Sigmoid colon (tissue), 6 donors: ENCODE measurements at regions not wholly inside any gene's neighbourhood (a gene's known extent, or its start where the extent isn't known, plus 50 kb on each side); places are given as distances from the start of the nearest gene placed in this dataset.
"Not testable (repeated sequence)": the region's sequence is repeated elsewhere in the genome, so short reads cannot be mapped to it uniquely, and the experiment has no call there.

Source experiments
- DNase-seq: peaks from one replicate; pipeline ENCODE4 v3.0.0-alpha.2; 2019
- H3K27ac ChIP-seq, 4 donors: fragments of 200-600 bp; sonication (generic); one replicate each; pipeline ENCODE4 v1.5.1; 2016 to 2019; ENCODE audit warnings: mild to moderate bottlenecking in 1 of 4
- H3K27me3 ChIP-seq, 3 donors: fragments of 200-600 bp; sonication (generic); one replicate each; pipeline ENCODE4 v1.5.1; 2019; ENCODE audit warnings: mild to moderate bottlenecking in 1 of 3
- H3K36me3 ChIP-seq, 4 donors: fragments of 200-600 bp; sonication (generic); one replicate each; pipeline ENCODE4 v1.5.1; 2016 to 2019
- H3K4me1 ChIP-seq, 4 donors: fragments of 200-600 bp; sonication (generic); one replicate each; pipeline ENCODE4 v1.5.1; 2017 to 2019
- H3K4me3 ChIP-seq, 4 donors: fragments of 200-600 bp; sonication (generic); one replicate each; pipeline ENCODE4 v1.5.1; 2017 to 2019; ENCODE audit warnings: mild to moderate bottlenecking in 2 of 4, moderate library complexity in 1 of 4
- H3K9me3 ChIP-seq, 4 donors: fragments of 200-600 bp in 3 of 4; sonication (generic) in 3 of 4; one replicate each; pipeline versions ENCODE4 v1.5.1 to v1.6.1; 2013 to 2019
- CTCF ChIP-seq, 4 experiments: fragments of 450-650 bp in 3 of 4; fragments of 200-600 bp in 1 of 4; IDR thresholded peaks; one replicate each; pipeline ENCODE4 v1.5.1; 2016 to 2019; ENCODE audit warnings: antibody characterized with exemption in 4 of 4, mild to moderate bottlenecking in 3 of 4, moderate library complexity in 2 of 4
- EP300 ChIP-seq, 4 donors: sonication (generic); formaldehyde crosslinking; IDR thresholded peaks; one replicate each; pipeline ENCODE4 v1.6.1; 2017; ENCODE audit warnings: antibody characterized with exemption in 4 of 4
- POLR2A ChIP-seq, 2 donors: fragments of 450-650 bp; IDR thresholded peaks; one replicate each; pipeline ENCODE4 v1.6.1; 2016; ENCODE audit warnings: antibody characterized with exemption in 2 of 2, mild to moderate bottlenecking in 2 of 2, moderate library complexity in 2 of 2
- POLR2AphosphoS5 ChIP-seq, 4 donors: sonication (generic); formaldehyde crosslinking; IDR thresholded peaks; one replicate each; pipeline ENCODE4 v1.6.1; 2017; ENCODE audit warnings: antibody characterized with exemption in 4 of 4
- WGBS, 2 donors: extraction: QIAGEN DNeasy Blood & Tissue Kit; methylation state at CpG; one replicate each; pipeline ENCODE4 v1.1.7; 2013; 5-methylcytosine and 5-hydroxymethylcytosine counted together
- intact Hi-C: fragments of 100-400 bp; cut with DNase I; formaldehyde crosslinking; loops from one replicate; pipeline ENCODE4 v1.15.1; 2023
- donor health status: healthy with polysubstance abuse.
- donor health status: healthy.

DNA sequence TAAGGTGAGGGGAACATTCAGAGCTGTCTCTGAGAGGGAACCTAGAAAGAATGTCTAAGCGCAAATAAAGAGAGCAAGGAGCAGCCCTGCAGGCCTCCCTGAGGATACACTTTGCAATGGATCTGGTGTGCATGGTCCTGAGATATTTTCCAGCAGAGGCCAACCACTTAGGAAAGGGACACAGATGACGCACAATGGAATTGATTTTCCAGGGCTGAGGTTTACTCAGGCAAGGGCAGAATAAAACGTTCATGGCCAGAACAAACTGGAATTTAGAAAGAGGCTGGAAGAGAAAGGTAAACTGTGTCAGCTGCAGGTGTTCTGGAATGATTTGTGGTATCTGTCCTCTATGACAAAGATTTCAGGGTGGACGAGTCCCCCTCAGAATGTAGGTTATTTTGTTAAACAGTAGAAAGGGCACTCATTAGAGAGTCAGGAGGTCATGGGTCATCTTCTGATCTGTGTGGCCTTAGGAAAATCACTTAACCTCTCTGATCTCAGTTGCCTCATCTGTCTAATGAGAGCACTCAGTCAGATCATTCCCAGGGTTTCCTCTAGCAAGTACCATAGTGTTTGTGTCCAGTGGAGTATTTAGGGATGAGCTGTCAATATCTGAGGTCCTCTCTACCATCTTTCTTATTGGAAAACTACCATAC, 61.8 kb upstream of the PGBD5 start:
- DNase-seq = no peak
- H3K36me3 ChIP-seq = no peaks in the 10 kb centered on the region
- intact Hi-C loops = no loop called here
- no peak overlapping the region for H3K4me3 ChIP-seq
- TF ChIP-seq CTCF (IDR thresholded peaks at IDR 0.05) = no peak
- no peak for TF ChIP-seq POLR2AphosphoS5 (IDR thresholded peaks at IDR 0.05)
- no peak for TF ChIP-seq EP300 (IDR thresholded peaks at IDR 0.05)
- TF ChIP-seq POLR2A (IDR thresholded peaks at IDR 0.05) = no peak
- no peaks in the 10 kb centered on the region for H3K9me3 ChIP-seq
- no peaks in the 10 kb centered on the region for H3K27me3 ChIP-seq
- no peaks in the 10 kb centered on the region for H3K4me1 ChIP-seq
- no peak overlapping the region for H3K27ac ChIP-seq
- WGBS, 2 donors = 80 to 84% methylated on average over 4 of the region's 4 CpGs

DNA sequence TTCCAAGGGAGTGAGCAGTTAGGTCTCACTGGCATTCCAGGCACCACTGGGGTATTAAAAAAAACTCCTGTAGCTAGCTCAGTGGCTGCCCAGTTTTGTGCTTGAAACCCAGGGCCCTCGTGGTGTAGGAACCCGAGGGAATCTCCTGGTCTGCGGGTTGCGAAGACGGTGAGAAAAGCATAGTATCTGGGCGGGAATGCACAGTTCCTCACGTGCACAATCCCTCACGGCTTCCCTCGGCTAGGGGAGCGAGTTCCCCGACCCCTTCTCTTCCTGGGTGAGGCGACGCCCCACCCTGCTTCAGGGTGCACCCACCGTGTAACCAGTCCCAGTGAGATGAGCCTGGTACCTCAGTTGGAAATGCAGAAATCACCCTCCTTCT, 50.5 kb upstream of the PGBD5 start:
- intact Hi-C loops = no loop called here
- 75 to 90% methylated on average over 14 of the region's 14 CpGs for WGBS, 2 donors
- no peak for TF ChIP-seq POLR2A (IDR thresholded peaks at IDR 0.05)
- Histone ChIP-seq H3K27ac (no peak overlapping the region), H3K36me3 (no peaks in the 10 kb centered on the region), H3K27me3 (peaks cover 0 to 12% (median 0%) of the 10 kb centered on the region in 3 donors), H3K9me3 (no peaks in the 10 kb centered on the region), H3K4me1 (no peaks in the 10 kb centered on the region), H3K4me3 (no peak overlapping the region)
- DNase-seq = no peak

- H3K4me3 ChIP-seq, H3K27ac ChIP-seq, H3K9me3 ChIP-seq, H3K36me3 ChIP-seq, intact Hi-C loops, DNase-seq, H3K4me1 ChIP-seq: not testable (repeated sequence)
- 40 to 65% methylated on average over 12 of the region's 12 CpGs for WGBS, 2 donors
- H3K27me3 ChIP-seq = peaks cover 0 to 12% (median 0%) of the 10 kb centered on the region in 3 donors
Observed at GRCh38 chr1:230475856-230476621, 49.9 kb upstream of the PGBD5 start.
